Fibroblast of skin of left quadriceps (primary cell): ENCODE measurements at regions not wholly inside any gene's neighbourhood (a gene's known extent, or its start where the extent isn't known, plus 50 kb on each side); places are given as distances from the start of the nearest gene placed in this dataset.

Experiments
- DNase-seq, 2 experiments: peaks; one replicate each; pipeline ENCODE4 v3.0.0-alpha.2; 2013; ENCODE audit warnings: low read depth in 2 of 2

- no peak for DNase-seq
These were observed 54.5 kb upstream of the ME3 start for GRCh38 chr11:86726770-86727504.

GRCh38 chr11:86726118-86726753, 53.8 kb upstream of the ME3 start:
- DNase-seq: no peak

- DNase-seq: no peak
These were observed 51.7 kb upstream of the ME3 start for GRCh38 chr11:86724137-86724536.

GRCh38 chr11:86723281-86723680, 50.9 kb upstream of the ME3 start:
- DNase-seq: no peak

- no peak for DNase-seq
These were observed 50.3 kb upstream of the ME3 start for GRCh38 chr11:86722748-86723147.
